ENCODE measurements at regions not wholly inside any gene's neighbourhood (a gene's known extent, or its start where the extent isn't known, plus 50 kb on each side); places are given as distances from the start of the nearest gene placed in this dataset.
"Not testable (repeated sequence)": the region's sequence is repeated elsewhere in the genome, so short reads cannot be mapped to it uniquely, and the experiment has no call there.

GRCh38 chr2:16389611-16390010, 276.0 kb downstream of the CYRIA start:
- no peak overlapping the region for H3K4me3 ChIP-seq (ENCODE audit: low read depth, low read length)
- TF ChIP-seq CTCF (conservative IDR thresholded peaks at IDR 0.05; ENCODE audit: low read depth, low read length), result no peak
- no peak for DNase-seq (ENCODE audit: low read depth)

- not testable (repeated sequence) for DNase-seq (ENCODE audit: low read depth); H3K4me3 ChIP-seq (ENCODE audit: low read depth, low read length)
These were observed 277.3 kb downstream of the CYRIA start for GRCh38 chr2:16388199-16388830.

- DNase-seq (ENCODE audit: low read depth), result no peak
- no peak overlapping the region for H3K4me3 ChIP-seq (ENCODE audit: low read depth, low read length)
- TF ChIP-seq CTCF (conservative IDR thresholded peaks at IDR 0.05; ENCODE audit: low read depth, low read length), result no peak
These were observed 278.1 kb downstream of the CYRIA start for GRCh38 chr2:16387461-16387984.

- H3K4me3 ChIP-seq (ENCODE audit: low read depth, low read length), result no peak overlapping the region
- no peak for DNase-seq (ENCODE audit: low read depth)
- no peak for TF ChIP-seq CTCF (conservative IDR thresholded peaks at IDR 0.05; ENCODE audit: low read depth, low read length)
These were observed 279.2 kb downstream of the CYRIA start for GRCh38 chr2:16386431-16386830.

GRCh38 chr2:16386031-16386430, 279.6 kb downstream of the CYRIA start:
- no peak for DNase-seq (ENCODE audit: low read depth)
- H3K4me3 ChIP-seq (ENCODE audit: low read depth, low read length), result no peak overlapping the region
- TF ChIP-seq CTCF (conservative IDR thresholded peaks at IDR 0.05; ENCODE audit: low read depth, low read length), result no peak

GRCh38 chr2:16385341-16385740, 280.3 kb downstream of the CYRIA start:
- no peak for DNase-seq (ENCODE audit: low read depth)
- no peak for TF ChIP-seq CTCF (conservative IDR thresholded peaks at IDR 0.05; ENCODE audit: low read depth, low read length)
- H3K4me3 ChIP-seq (ENCODE audit: low read depth, low read length), result no peak overlapping the region

- no peak overlapping the region for H3K4me3 ChIP-seq (ENCODE audit: low read depth, low read length)
- TF ChIP-seq CTCF (conservative IDR thresholded peaks at IDR 0.05; ENCODE audit: low read depth, low read length), result no peak
- DNase-seq (ENCODE audit: low read depth), result no peak
These were observed 282.2 kb downstream of the CYRIA start for GRCh38 chr2:16383411-16383810.

All from choroid plexus epithelial cell (primary cell).